ENCODE measurements at regions not wholly inside any gene's neighbourhood (a gene's known extent, or its start where the extent isn't known, plus 50 kb on each side); places are given as distances from the start of the nearest gene placed in this dataset.

GRCh38 chr2:49860834-49861233, 706.5 kb upstream of the FSHR start:
- in situ Hi-C loops (cut with MboI), result no loop called here
- POLR2A ChIA-PET, result no interaction called here
- H3K27me3 ChIP-seq (replicated peaks in 1 of 2; ENCODE audit: control insufficient read depth in 2 of 2, insufficient read depth in 2 of 2, low read length in 1 of 2), result no peaks in the 10 kb centered on the region
- intact Hi-C loops (cut with micrococcal nuclease; ENCODE audit: unreplicated experiment), result no loop called here
- no peak for DNase-seq (ENCODE audit: low read depth, low spot score)
- CTCF ChIA-PET, result no interaction called here
- WGBS (ENCODE audit: insufficient coverage, insufficient replicate concordance, low lambda C conversion rate, missing lambda C conversion rate), result 0% methylated on average over 2 of the region's 2 CpGs
- no peak overlapping the region for H3K27ac ChIP-seq (ENCODE audit: control insufficient read depth, insufficient read depth)
- no peak overlapping the region for H3K4me3 ChIP-seq
- H4K20me1 ChIP-seq (ENCODE audit: control insufficient read depth, insufficient read depth), result no peaks in the 10 kb centered on the region
- H3K9me3 ChIP-seq (replicated peaks; ENCODE audit: control insufficient read depth, insufficient read depth, low read length), result no peaks in the 10 kb centered on the region
- no peak for ATAC-seq
- H3K36me3 ChIP-seq (ENCODE audit: control insufficient read depth in 2 of 2, insufficient read depth in 2 of 2, low read length in 1 of 2), result no peaks in the 10 kb centered on the region
- H3K9ac ChIP-seq (ENCODE audit: control insufficient read depth, insufficient read depth, low read length), result no peak overlapping the region
- no peak overlapping the region for H3K4me2 ChIP-seq (ENCODE audit: control insufficient read depth, insufficient read depth)
- RAD21 ChIA-PET (ENCODE audit: unreplicated experiment), result no interaction called here
- no peak overlapping the region for H2AFZ ChIP-seq (ENCODE audit: control insufficient read depth, low read depth, low read length)
- no peak for FAIRE-seq
- SMC1A ChIA-PET (ENCODE audit: uncharacterized antibody, unreplicated experiment), result no interaction called here
- H3K79me2 ChIP-seq (ENCODE audit: control insufficient read depth, insufficient read depth, low read length), result no peaks in the 10 kb centered on the region
- no peaks in the 10 kb centered on the region for H3K4me1 ChIP-seq (ENCODE audit: control insufficient read depth, insufficient read depth, low read length)
- no TSS peak for BruUV-seq (replicated peaks)
- TF ChIP-seq FOS (IDR thresholded peaks at IDR 0.05; ENCODE audit: borderline replicate concordance, extremely low read depth, insufficient read length) (no peak), NFYB (IDR thresholded peaks at IDR 0.05; ENCODE audit: insufficient read depth, low read depth, low read length) (no peak), CEBPB (IDR thresholded peaks at IDR 0.05; ENCODE audit: borderline replicate concordance in 1 of 2, low read depth in 2 of 2, low read length in 2 of 2) (no peak), FOXM1 (IDR thresholded peaks at IDR 0.05; ENCODE audit: low read depth, low read length) (no peak)

GRCh38 chr2:49860170-49860569, 705.9 kb upstream of the FSHR start:
- ATAC-seq, result no peak
- CTCF ChIA-PET, result no interaction called here
- H2AFZ ChIP-seq (ENCODE audit: control insufficient read depth, low read depth, low read length), result no peak overlapping the region
- no TSS peak for BruUV-seq (replicated peaks)
- RAD21 ChIA-PET (ENCODE audit: unreplicated experiment), result no interaction called here
- H3K79me2 ChIP-seq (ENCODE audit: control insufficient read depth, insufficient read depth, low read length), result no peaks in the 10 kb centered on the region
- H3K27me3 ChIP-seq (replicated peaks in 1 of 2; ENCODE audit: control insufficient read depth in 2 of 2, insufficient read depth in 2 of 2, low read length in 1 of 2), result no peaks in the 10 kb centered on the region
- POLR2A ChIA-PET, result no interaction called here
- no peak for FAIRE-seq
- H4K20me1 ChIP-seq (ENCODE audit: control insufficient read depth, insufficient read depth), result no peaks in the 10 kb centered on the region
- no peaks in the 10 kb centered on the region for H3K4me1 ChIP-seq (ENCODE audit: control insufficient read depth, insufficient read depth, low read length)
- no peak overlapping the region for H3K27ac ChIP-seq (ENCODE audit: control insufficient read depth, insufficient read depth)
- in situ Hi-C loops (cut with MboI), result no loop called here
- no peak overlapping the region for H3K4me2 ChIP-seq (ENCODE audit: control insufficient read depth, insufficient read depth)
- SMC1A ChIA-PET (ENCODE audit: uncharacterized antibody, unreplicated experiment), result no interaction called here
- H3K9me3 ChIP-seq (replicated peaks; ENCODE audit: control insufficient read depth, insufficient read depth, low read length), result no peaks in the 10 kb centered on the region
- no peak overlapping the region for H3K9ac ChIP-seq (ENCODE audit: control insufficient read depth, insufficient read depth, low read length)
- no peaks in the 10 kb centered on the region for H3K36me3 ChIP-seq (ENCODE audit: control insufficient read depth in 2 of 2, insufficient read depth in 2 of 2, low read length in 1 of 2)
- no peak for DNase-seq (ENCODE audit: low read depth, low spot score)
- WGBS (ENCODE audit: insufficient coverage, insufficient replicate concordance, low lambda C conversion rate, missing lambda C conversion rate), result 0% methylated on average over 2 of the region's 2 CpGs
- intact Hi-C loops (cut with micrococcal nuclease; ENCODE audit: unreplicated experiment), result no loop called here
- no peak overlapping the region for H3K4me3 ChIP-seq
- TF ChIP-seq YBX1 (IDR thresholded peaks at IDR 0.05) (no peak), EGR1 (IDR thresholded peaks at IDR 0.05; ENCODE audit: borderline replicate concordance in 1 of 2, low read depth in 2 of 2, low read length in 2 of 2) (no peak), IRF3 (IDR thresholded peaks at IDR 0.05) (no peak), SMAD5 (IDR thresholded peaks at IDR 0.05; ENCODE audit: low read depth) (no peak), TARDBP (IDR thresholded peaks at IDR 0.05; ENCODE audit: borderline replicate concordance) (no peak), BHLHE40 (IDR thresholded peaks at IDR 0.05; ENCODE audit: borderline replicate concordance in 1 of 2, low read depth in 2 of 2, low read length in 1 of 2) (no peak), KAT2A (conservative IDR thresholded peaks at IDR 0.05; ENCODE audit: control insufficient read depth, low read depth, low read length) (no peak), MTA2 (IDR thresholded peaks at IDR 0.05; ENCODE audit: low read depth) (no peak), BMI1 (IDR thresholded peaks at IDR 0.05; ENCODE audit: borderline replicate concordance) (no peak), EZH2 (IDR thresholded peaks at IDR 0.05; ENCODE audit: borderline replicate concordance, control insufficient read depth, low read depth, low read length) (no peak), CBX5 (IDR thresholded peaks at IDR 0.05; ENCODE audit: low read depth) (no peak), NR2F1 (conservative IDR thresholded peaks at IDR 0.05) (no peak), CREB1 (IDR thresholded peaks at IDR 0.05; ENCODE audit: low read depth) (no peak)
